HCT116 (cell line): ENCODE measurements at regions not wholly inside any gene's neighbourhood (a gene's known extent, or its start where the extent isn't known, plus 50 kb on each side); places are given as distances from the start of the nearest gene placed in this dataset.

ENCODE experiments used
- ATAC-seq: fragments of 200-7000 bp; cut with Tn5 transposase; 2 replicates; pipeline ENCODE4 v1.9.1; 2020; ENCODE audit warnings: mild to moderate bottlenecking, moderate library complexity
- BruUV-seq: library from RNA; stranded (reverse); fragments of 400-500 nt; replicated peaks from 2 replicates; lab custom pipeline; 2021; lab: Mats Ljungman, UMichigan
- CTCF ChIA-PET: fragments of 300-600 bp; sonication (Branson Sonifier 250); formaldehyde crosslinking; loops from one replicate; lab custom pipeline; 2021; ENCODE audit warnings: antibody characterized with exemption; lab: Charles Lee
- POLR2A ChIA-PET: fragments of 300-600, 350-600 bp; sonication (Branson Sonifier 250); formaldehyde crosslinking; loops from one replicate; lab custom pipeline; 2021; ENCODE audit warnings: antibody characterized with exemption; lab: Charles Lee
- RAD21 ChIA-PET, 2 experiments: fragments of 300-600 bp; sonication (Branson Sonifier 250); formaldehyde crosslinking; loops; one replicate each; lab custom pipeline; 2023; ENCODE audit warnings: low total read pairs in 2 of 2; ENCODE audit not compliant: uncharacterized antibody in 2 of 2, unreplicated experiment in 2 of 2, low non-redundant PET in 1 of 2; lab: Charles Lee
- DNase-seq: peaks from one replicate; pipeline ENCODE4 v3.0.0-alpha.2; 2010; ENCODE audit warnings: low read depth, low spot score
- H2AFZ ChIP-seq: fragments of 200-600 bp; shearing (Covaris generic), sonication (generic); 2 replicates; pipeline ENCODE4 v1.6.1; 2017; ENCODE audit warnings: low read depth, mixed run types, mixed read lengths, antibody characterized with exemption, low read length; ENCODE audit not compliant: poor library complexity, severe bottlenecking
- H3K27ac ChIP-seq: 2 replicates; pipeline ENCODE4 v1.5.1; 2012; ENCODE audit warnings: low read depth, low read length
- H3K27me3 ChIP-seq: fragments of 200-600 bp; sonication (generic); 2 replicates; pipeline ENCODE4 v1.6.1; 2016; ENCODE audit warnings: mixed run types, low read length, mixed read lengths; ENCODE audit not compliant: insufficient read depth
- H3K36me3 ChIP-seq, 2 experiments: fragments of 200-500 bp in 1 of 2; fragments of 200-600 bp in 1 of 2; sonication (Bioruptor generic) in 1 of 2; sonication (generic) in 1 of 2; 2 replicates each; pipeline versions ENCODE4 v1.5.1 to v1.6.1; 2014 to 2016; ENCODE audit warnings: low read length in 2 of 2, inconsistent platforms in 1 of 2, mixed read lengths in 1 of 2, mixed run types in 1 of 2; ENCODE audit not compliant: insufficient read depth in 2 of 2, control insufficient read depth in 1 of 2
- H3K4me1 ChIP-seq, 2 experiments: fragments of 200-600 bp in 1 of 2; sonication (generic) in 1 of 2; 2 replicates each; pipeline versions ENCODE4 v1.5.1 to v1.6.1; 2012 to 2017; ENCODE audit warnings: low read length in 2 of 2, inconsistent platforms in 1 of 2, mild to moderate bottlenecking in 1 of 2, mixed read lengths in 1 of 2, mixed run types in 1 of 2, moderate library complexity in 1 of 2; ENCODE audit not compliant: insufficient read depth in 2 of 2, control insufficient read depth in 1 of 2
- H3K4me2 ChIP-seq: fragments of 200-600 bp; sonication (generic); 2 replicates; pipeline ENCODE4 v1.6.1; 2017; ENCODE audit warnings: mixed run types, low read length, mixed read lengths
- H3K4me3 ChIP-seq, 2 experiments: fragments of 200-600 bp in 1 of 2; sonication (generic) in 1 of 2; replicated peaks in 1 of 2; 2 replicates each; pipeline ENCODE4 v1.5.1; 2011 to 2016; ENCODE audit warnings: low read length in 2 of 2, control low read depth in 1 of 2, low read depth in 1 of 2, mild to moderate bottlenecking in 1 of 2, mixed read lengths in 1 of 2, mixed run types in 1 of 2
- H3K79me2 ChIP-seq: fragments of 200-600 bp; sonication (generic); 2 replicates; pipeline ENCODE4 v1.6.1; 2017; ENCODE audit warnings: mild to moderate bottlenecking, mixed run types, low read length, moderate library complexity, mixed read lengths; ENCODE audit not compliant: insufficient read depth
- H3K9ac ChIP-seq: fragments of 200-600 bp; sonication (generic); 2 replicates; pipeline ENCODE4 v1.6.1; 2016; ENCODE audit warnings: low read length, mixed read lengths
- H3K9me2 ChIP-seq: fragments of 200-600 bp; sonication (generic), shearing (Covaris generic); 2 replicates; pipeline ENCODE4 v1.6.1; 2017; ENCODE audit warnings: mixed run types, mild to moderate bottlenecking, moderate library complexity; ENCODE audit not compliant: insufficient read depth
- H3K9me3 ChIP-seq, 2 experiments: fragments of 200-500 bp in 1 of 2; fragments of 200-600 bp in 1 of 2; sonication (Bioruptor generic) in 1 of 2; sonication (generic) in 1 of 2; 2 replicates each; pipeline ENCODE4 v1.6.1; 2014 to 2017; ENCODE audit warnings: low read length in 2 of 2, mixed read lengths in 2 of 2, inconsistent platforms in 1 of 2, low read depth in 1 of 2, mild to moderate bottlenecking in 1 of 2, mixed run types in 1 of 2, moderate library complexity in 1 of 2; ENCODE audit not compliant: control insufficient read depth in 1 of 2, insufficient read depth in 1 of 2
- H4K20me1 ChIP-seq: fragments of 200-600 bp; sonication (generic), shearing (Covaris generic); 2 replicates; pipeline ENCODE4 v1.6.1; 2017; ENCODE audit warnings: mixed run types, mild to moderate bottlenecking, moderate library complexity; ENCODE audit not compliant: insufficient read depth
- SIN3A ChIP-seq: IDR thresholded peaks from 2 replicates; pipeline ENCODE4 v1.6.1; 2012; ENCODE audit warnings: low read depth
- YY1 ChIP-seq: IDR thresholded peaks from 2 replicates; pipeline ENCODE4 v1.6.1; 2011; ENCODE audit warnings: low read length, low read depth, moderate library complexity, mild to moderate bottlenecking; ENCODE audit not compliant: insufficient replicate concordance; ENCODE audit errors: extremely low read depth
- ZFX ChIP-seq: fragments of 450-650 bp; IDR thresholded peaks from 2 replicates; pipeline ENCODE4 v1.6.1; 2017
- intact Hi-C: fragments of 100-400 bp; cut with micrococcal nuclease; formaldehyde crosslinking; loops from 2 replicates; pipeline ENCODE4 v1.10.0; 2022

DNA sequence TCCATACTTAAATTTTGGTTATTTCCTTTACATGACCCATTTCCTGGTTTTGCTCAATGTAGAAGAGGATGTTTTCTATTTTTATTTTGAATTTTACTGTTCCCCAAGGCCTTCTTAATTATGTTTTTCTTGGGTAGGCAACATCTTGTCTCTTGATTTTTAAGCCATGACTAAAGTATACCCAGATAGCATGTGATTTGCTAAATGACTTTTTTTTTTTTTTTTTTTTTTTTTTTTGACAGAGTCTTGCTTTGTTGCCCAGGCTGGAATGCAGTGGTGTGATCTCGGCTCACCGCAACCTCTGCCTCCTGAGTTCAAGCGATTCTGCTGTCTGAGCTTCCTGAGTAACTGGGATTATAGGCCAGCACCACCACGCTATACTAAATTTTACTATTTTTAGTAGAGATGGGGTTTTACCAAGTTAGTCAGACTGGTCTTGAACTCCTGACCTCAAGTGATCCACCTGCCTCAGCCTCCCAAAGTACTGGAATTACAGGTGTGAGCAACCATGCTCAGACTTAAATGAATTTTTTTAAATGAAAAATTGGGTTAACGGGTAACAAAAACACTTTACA, 198.6 kb upstream of the DAB2 start:
- Histone ChIP-seq H3K79me2 (no peaks in the 10 kb centered on the region), H3K27ac (no peak overlapping the region), H3K4me2 (no peak overlapping the region), H3K4me1 (peaks cover 19 to 26% of the 10 kb centered on the region in 2 experiments; a peak in 3 of 4 replicates), H2AFZ (no peak overlapping the region), H3K9me3 (no peaks in the 10 kb centered on the region), H3K4me3 (no peak overlapping the region), H4K20me1 (no peaks in the 10 kb centered on the region), H3K9me2 (no peaks in the 10 kb centered on the region), H3K27me3 (no peaks in the 10 kb centered on the region), H3K36me3 (no peaks in the 10 kb centered on the region), H3K9ac (no peak overlapping the region)
- no peak for ATAC-seq
- no peak for TF ChIP-seq YY1
- TF ChIP-seq SIN3A, result no peak
- CTCF ChIA-PET, result no interaction called here
- POLR2A ChIA-PET, result no interaction called here
- DNase-seq, result no peak
- RAD21 ChIA-PET, result no interaction called here
- intact Hi-C loops, result no loop called here
- BruUV-seq, result no TSS peak

- H3K27me3 ChIP-seq, result no peaks in the 10 kb centered on the region
- no peak overlapping the region for H2AFZ ChIP-seq
- no peak overlapping the region for H3K4me2 ChIP-seq
- ChIA-PET CTCF (no interaction called here), POLR2A (no interaction called here), RAD21 (no interaction called here)
- no peaks in the 10 kb centered on the region for H3K9me2 ChIP-seq
- no peaks in the 10 kb centered on the region for H3K36me3 ChIP-seq
- intact Hi-C loops, result no loop called here
- no peak overlapping the region for H3K4me3 ChIP-seq
- TF ChIP-seq ZFX, result no peak
- no peaks in the 10 kb centered on the region for H3K79me2 ChIP-seq
- no peaks in the 10 kb centered on the region for H3K9me3 ChIP-seq
- DNase-seq (no peak), ATAC-seq (no peak)
- no peaks in the 10 kb centered on the region for H4K20me1 ChIP-seq
- H3K4me1 ChIP-seq, result peaks cover 19 to 26% of the 10 kb centered on the region in 2 experiments; a peak in 3 of 4 replicates
- no TSS peak for BruUV-seq
- no peak overlapping the region for H3K27ac ChIP-seq
- H3K9ac ChIP-seq, result no peak overlapping the region
These were observed 197.5 kb upstream of the DAB2 start for GRCh38 chr5:39622281-39622680.
